CD14-positive monocyte (primary cell): ENCODE measurements at regions not wholly inside any gene's neighbourhood (a gene's known extent, or its start where the extent isn't known, plus 50 kb on each side); places are given as distances from the start of the nearest gene placed in this dataset.

Experiments used
- DNase-seq, 3 donors: peaks; one replicate each; pipeline ENCODE4 v3.0.0-alpha.2; 2011 to 2022
- H2AFZ ChIP-seq: 2 replicates; pipeline ENCODE4 v1.6.0; 2012; ENCODE audit warnings: mild to moderate bottlenecking, low read depth, low read length, inconsistent platforms; ENCODE audit not compliant: insufficient read depth, poor library complexity, severe bottlenecking
- H3K27ac ChIP-seq, 2 donors: 1 replicate in 1 of 2; 2 replicates in 1 of 2; pipeline ENCODE4 v1.5.1; 2012 to 2013; ENCODE audit warnings: low read length in 2 of 2, control low read depth in 1 of 2, inconsistent platforms in 1 of 2, low read depth in 1 of 2, mild to moderate bottlenecking in 1 of 2
- H3K27me3 ChIP-seq, 2 donors: one replicate each; pipeline versions ENCODE4 v1.6.0 to v1.6.1; 2011 to 2013; ENCODE audit warnings: low read length in 2 of 2; ENCODE audit not compliant: control insufficient read depth in 2 of 2, insufficient read depth in 2 of 2
- H3K36me3 ChIP-seq, 2 donors: replicated peaks in 1 of 2; 1 replicate in 1 of 2; 2 replicates in 1 of 2; pipeline versions ENCODE4 v1.5.1 to v1.6.1; 2012 to 2013; ENCODE audit warnings: low read length in 2 of 2, control low read depth in 1 of 2, inconsistent platforms in 1 of 2, mild to moderate bottlenecking in 1 of 2; ENCODE audit not compliant: insufficient read depth in 2 of 2, control insufficient read depth in 1 of 2
- H3K4me1 ChIP-seq, 2 donors: 1 replicate in 1 of 2; 2 replicates in 1 of 2; pipeline versions ENCODE4 v1.5.1 to v1.6.1; 2012 to 2013; ENCODE audit warnings: low read length in 2 of 2, control low read depth in 1 of 2, inconsistent platforms in 1 of 2, mild to moderate bottlenecking in 1 of 2, moderate library complexity in 1 of 2; ENCODE audit not compliant: insufficient read depth in 2 of 2, control insufficient read depth in 1 of 2
- H3K4me2 ChIP-seq: replicated peaks from 2 replicates; pipeline ENCODE3; 2012; ENCODE audit warnings: low read length, moderate library complexity, mild to moderate bottlenecking; ENCODE audit not compliant: poor library complexity, severe bottlenecking; ENCODE audit errors: extremely low read depth
- H3K4me3 ChIP-seq, 3 experiments: fragments of 200-600 bp in 1 of 3; sonication (generic) in 1 of 3; replicated peaks in 1 of 3; 1 replicate in 2 of 3; 2 replicates in 1 of 3; pipeline ENCODE4 v1.5.1; 2011 to 2013; ENCODE audit warnings: low read length in 3 of 3, mild to moderate bottlenecking in 3 of 3, control low read depth in 2 of 3, low read depth in 2 of 3, inconsistent platforms in 1 of 3, moderate library complexity in 1 of 3
- H3K79me2 ChIP-seq: 2 replicates; pipeline ENCODE4 v1.6.0; 2012; ENCODE audit warnings: mild to moderate bottlenecking, control low read depth, inconsistent platforms, low read length, moderate library complexity; ENCODE audit not compliant: insufficient read depth
- H3K9ac ChIP-seq: 2 replicates; pipeline ENCODE4 v1.6.0; 2017; ENCODE audit warnings: low read length, mild to moderate bottlenecking; ENCODE audit not compliant: insufficient read depth, poor library complexity, severe bottlenecking
- H3K9me3 ChIP-seq, 2 donors: replicated peaks in 1 of 2; 1 replicate in 1 of 2; 2 replicates in 1 of 2; pipeline versions ENCODE4 v1.5.1 to v1.6.1; 2012 to 2013; ENCODE audit warnings: low read length in 2 of 2, control low read depth in 1 of 2; ENCODE audit not compliant: control insufficient read depth in 1 of 2, insufficient read depth in 1 of 2
- H4K20me1 ChIP-seq: 2 replicates; pipeline ENCODE4 v1.6.0; 2012; ENCODE audit warnings: mild to moderate bottlenecking, low read length, control low read depth, moderate library complexity; ENCODE audit not compliant: insufficient read depth
- H3K27ac Mint-ChIP-seq, 7 donors: one replicate each; pipeline ENCODE4 v1.8.0; 2020; ENCODE audit warnings: mild to moderate bottlenecking in 7 of 7, mixed read lengths in 7 of 7, moderate library complexity in 6 of 7, inconsistent platforms in 2 of 7
- H3K27me3 Mint-ChIP-seq, 3 donors: one replicate each; pipeline ENCODE4 v1.8.0; 2021 to 2022; ENCODE audit warnings: low read depth in 3 of 3, mild to moderate bottlenecking in 3 of 3, mixed read lengths in 3 of 3, moderate library complexity in 3 of 3, inconsistent platforms in 1 of 3
- H3K36me3 Mint-ChIP-seq, 2 donors: one replicate each; pipeline ENCODE4 v1.8.0; 2020; ENCODE audit warnings: mixed read lengths in 2 of 2, inconsistent platforms in 1 of 2, mild to moderate bottlenecking in 1 of 2
- H3K4me1 Mint-ChIP-seq: one replicate; pipeline ENCODE4 v1.8.0; 2020; ENCODE audit warnings: mild to moderate bottlenecking, mixed read lengths
- H3K4me3 Mint-ChIP-seq, 2 donors: one replicate each; pipeline ENCODE4 v1.8.0; 2020; ENCODE audit warnings: mild to moderate bottlenecking in 2 of 2, mixed read lengths in 2 of 2, moderate library complexity in 1 of 2
- H3K9me3 Mint-ChIP-seq, 7 donors: one replicate each; pipeline ENCODE4 v1.8.0; 2020 to 2022; ENCODE audit warnings: mixed read lengths in 7 of 7, mild to moderate bottlenecking in 6 of 7, moderate library complexity in 6 of 7, inconsistent platforms in 2 of 7
- WGBS: methylation state at CpG from one replicate; pipeline ENCODE4 v1.1.5; 2013; ENCODE audit warnings: missing lambda C conversion rate; ENCODE audit not compliant: insufficient coverage; 5-methylcytosine and 5-hydroxymethylcytosine counted together
- intact Hi-C, 2 donors: fragments of 100-400 bp; cut with micrococcal nuclease; formaldehyde crosslinking; loops; one replicate each; pipeline versions ENCODE4 v1.15.0 to v1.15.1; 2023
- TF ChIP-seq, protein P1 (sequence below): fragments of 200-600 bp; IDR thresholded peaks from one replicate; pipeline ENCODE4 v1.8.0; 2022; ENCODE audit warnings: antibody characterized with exemption, mild to moderate bottlenecking

- H3K4me2 ChIP-seq = no peak overlapping the region
- H3K36me3 ChIP-seq = no peaks in the 10 kb centered on the region
- no peaks in the 10 kb centered on the region for H3K9me3 Mint-ChIP-seq
- DNase-seq = no peak
- no CpG with 5 or more reads among the region's 4 CpGs for WGBS
- H3K36me3 Mint-ChIP-seq = no peaks in the 10 kb centered on the region
- H3K79me2 ChIP-seq = no peaks in the 10 kb centered on the region
- TF ChIP-seq, protein P1, sequence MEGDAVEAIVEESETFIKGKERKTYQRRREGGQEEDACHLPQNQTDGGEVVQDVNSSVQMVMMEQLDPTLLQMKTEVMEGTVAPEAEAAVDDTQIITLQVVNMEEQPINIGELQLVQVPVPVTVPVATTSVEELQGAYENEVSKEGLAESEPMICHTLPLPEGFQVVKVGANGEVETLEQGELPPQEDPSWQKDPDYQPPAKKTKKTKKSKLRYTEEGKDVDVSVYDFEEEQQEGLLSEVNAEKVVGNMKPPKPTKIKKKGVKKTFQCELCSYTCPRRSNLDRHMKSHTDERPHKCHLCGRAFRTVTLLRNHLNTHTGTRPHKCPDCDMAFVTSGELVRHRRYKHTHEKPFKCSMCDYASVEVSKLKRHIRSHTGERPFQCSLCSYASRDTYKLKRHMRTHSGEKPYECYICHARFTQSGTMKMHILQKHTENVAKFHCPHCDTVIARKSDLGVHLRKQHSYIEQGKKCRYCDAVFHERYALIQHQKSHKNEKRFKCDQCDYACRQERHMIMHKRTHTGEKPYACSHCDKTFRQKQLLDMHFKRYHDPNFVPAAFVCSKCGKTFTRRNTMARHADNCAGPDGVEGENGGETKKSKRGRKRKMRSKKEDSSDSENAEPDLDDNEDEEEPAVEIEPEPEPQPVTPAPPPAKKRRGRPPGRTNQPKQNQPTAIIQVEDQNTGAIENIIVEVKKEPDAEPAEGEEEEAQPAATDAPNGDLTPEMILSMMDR = no peak
- intact Hi-C loops = no loop called here
- no peak overlapping the region for H3K4me3 ChIP-seq
- no peaks in the 10 kb centered on the region for H4K20me1 ChIP-seq
- H3K27ac ChIP-seq = no peak overlapping the region
- H3K9ac ChIP-seq = no peak overlapping the region
- no peak overlapping the region for H3K4me3 Mint-ChIP-seq
- H2AFZ ChIP-seq = no peak overlapping the region
- H3K27me3 Mint-ChIP-seq = no peaks in the 10 kb centered on the region
- no peaks in the 10 kb centered on the region for H3K27me3 ChIP-seq
- H3K4me1 Mint-ChIP-seq = peaks cover 12% of the 10 kb centered on the region
- no peaks in the 10 kb centered on the region for H3K9me3 ChIP-seq
- H3K4me1 ChIP-seq = no peaks in the 10 kb centered on the region
- H3K27ac Mint-ChIP-seq = no peak overlapping the region
Observed at GRCh38 chr14:66085224-66085623, 400.9 kb upstream of the CCDC196 start.

- DNase-seq = no peak
- H3K36me3 ChIP-seq = no peaks in the 10 kb centered on the region
- no peak overlapping the region for H2AFZ ChIP-seq
- Mint-ChIP-seq H3K4me3 (peak overlapping the region in 1 of 2 donors; percentile 44), H3K9me3 (no peaks in the 10 kb centered on the region), H3K27me3 (no peaks in the 10 kb centered on the region), H3K27ac (no peak overlapping the region), H3K4me1 (peaks cover 12% of the 10 kb centered on the region), H3K36me3 (no peaks in the 10 kb centered on the region)
- H3K4me2 ChIP-seq = no peak overlapping the region
- H3K27ac ChIP-seq = no peak overlapping the region
- no CpG with 5 or more reads among the region's 8 CpGs for WGBS
- no peaks in the 10 kb centered on the region for H3K79me2 ChIP-seq
- no peak overlapping the region for H3K9ac ChIP-seq
- no peaks in the 10 kb centered on the region for H4K20me1 ChIP-seq
- H3K4me1 ChIP-seq = no peaks in the 10 kb centered on the region
- TF ChIP-seq, protein P1 = no peak
- intact Hi-C loops = no loop called here
- no peaks in the 10 kb centered on the region for H3K9me3 ChIP-seq
- H3K27me3 ChIP-seq = no peaks in the 10 kb centered on the region
- H3K4me3 ChIP-seq = no peak overlapping the region
Observed at GRCh38 chr14:66085665-66086064, 400.5 kb upstream of the CCDC196 start.
